Right ventricle myocardium inferior (tissue), 1 donor: ENCODE measurements at regions not wholly inside any gene's neighbourhood (a gene's known extent, or its start where the extent isn't known, plus 50 kb on each side); places are given as distances from the start of the nearest gene placed in this dataset.

Source experiments
- ATAC-seq: fragments of 200-7000 bp; cut with Tn5 transposase; one replicate; pipeline ENCODE4 v1.9.1; 2020; ENCODE audit warnings: mild to moderate bottlenecking, moderate library complexity
- DNase-seq: peaks from one replicate; pipeline ENCODE4 v3.0.0; 2021; ENCODE audit errors: missing footprints
- intact Hi-C: fragments of 100-400 bp; cut with DNase I; formaldehyde crosslinking; loops from one replicate; pipeline ENCODE4 v1.11.0; 2022
- donor health status: DM: no; HTN: yes; CAD: no; lungs with severe emphysema.

DNA sequence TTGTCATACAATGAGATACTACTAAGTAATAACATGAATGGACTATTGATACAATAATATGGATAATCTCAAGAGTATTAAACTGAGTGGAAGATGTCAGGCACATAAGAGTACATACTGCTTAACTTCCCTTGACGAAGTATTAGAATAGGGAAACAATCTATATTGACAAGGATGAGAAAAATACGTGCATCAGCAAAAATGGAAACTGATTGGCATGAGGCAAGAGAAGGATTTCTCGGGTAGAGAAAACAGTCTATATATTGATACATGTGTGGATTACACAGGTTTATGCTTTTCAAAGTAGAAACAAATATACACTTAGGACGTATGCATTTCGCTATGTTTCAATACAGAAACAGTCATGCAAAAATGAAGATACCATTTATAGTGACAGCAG is 57.4 kb downstream of the PRR20E start:
- no peak for ATAC-seq
- intact Hi-C loops = no loop called here
- no peak for DNase-seq

DNA sequence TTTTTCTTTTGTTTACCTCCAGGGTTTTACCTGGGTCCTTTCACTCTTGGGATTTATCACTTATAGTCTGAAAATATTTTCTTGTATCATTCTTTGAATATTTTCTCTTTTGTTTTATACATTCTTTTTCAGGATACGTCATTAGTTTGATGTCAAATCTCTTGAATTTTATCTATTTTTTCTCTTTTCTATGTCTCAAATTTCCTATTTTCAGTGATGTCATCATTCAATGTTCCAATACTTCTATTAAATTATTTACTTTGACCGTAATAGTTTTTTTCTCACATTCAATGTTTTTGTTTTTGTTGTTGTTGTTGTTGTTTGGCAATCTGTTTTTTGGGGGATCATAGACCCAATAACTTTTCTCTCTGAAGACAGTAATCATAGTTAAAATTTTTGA is 83.5 kb downstream of the PRR20E start:
- intact Hi-C loops = no loop called here
- no peak for DNase-seq
- no peak for ATAC-seq

DNA sequence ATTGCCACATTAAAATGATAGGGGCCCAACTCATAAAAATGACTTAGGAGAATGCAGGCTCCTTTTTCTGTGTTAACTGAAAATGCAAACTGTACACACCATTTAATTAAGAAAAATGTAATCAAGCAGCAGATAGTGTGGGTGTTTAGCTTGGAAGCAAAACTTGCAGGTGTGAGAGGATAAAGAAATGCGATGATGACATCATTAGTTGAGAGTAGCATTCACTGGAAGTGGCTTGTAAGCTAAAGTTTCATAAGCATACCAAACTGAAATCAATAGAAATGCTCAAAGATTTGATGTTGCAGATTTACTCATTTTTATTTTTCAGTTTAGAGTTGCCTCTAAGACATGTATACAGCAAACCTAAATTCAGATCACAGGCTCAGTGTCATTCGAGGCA is 86.6 kb downstream of the PRR20E start:
- DNase-seq (no peak), ATAC-seq (no peak)
- intact Hi-C loops = no loop called here

DNA sequence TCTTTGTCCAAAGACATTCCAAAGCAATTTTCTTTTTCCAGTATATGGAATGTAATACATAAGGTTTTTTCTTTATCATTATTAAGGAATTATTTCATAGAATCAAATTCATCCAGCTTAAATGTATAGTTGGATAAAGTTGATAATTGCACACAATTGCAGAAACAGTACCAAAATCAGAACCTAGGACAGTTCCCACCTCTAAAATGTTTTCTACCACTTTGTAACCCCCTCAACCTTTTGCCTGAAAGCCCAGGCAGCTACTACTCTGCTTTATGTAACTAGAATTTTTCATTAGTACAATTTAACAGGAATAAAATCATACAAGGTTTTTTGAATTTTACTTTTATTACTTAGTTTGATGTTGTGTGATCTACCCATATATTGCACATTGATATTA is 98.0 kb downstream of the PRR20E start:
- intact Hi-C loops = no loop called here
- DNase-seq = no peak

DNA sequence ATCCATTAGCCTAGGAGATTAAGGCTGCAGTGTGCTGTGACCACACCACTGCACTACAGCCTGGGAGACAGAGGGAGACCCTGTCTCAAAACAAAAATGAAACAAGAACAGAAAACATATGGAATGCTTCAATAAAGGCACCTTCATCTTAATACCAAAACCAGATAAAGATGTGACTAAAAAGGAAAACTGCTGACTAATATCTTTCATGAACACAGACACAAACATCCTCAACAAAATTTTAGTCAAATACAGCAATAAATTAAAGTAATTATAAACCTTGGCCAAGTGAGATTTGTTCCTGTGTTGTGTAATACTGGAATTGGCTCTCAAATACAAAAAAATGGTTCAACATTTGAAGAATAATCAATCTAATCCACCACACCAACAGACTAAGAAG is 103.5 kb downstream of the PRR20E start:
- DNase-seq (no peak), ATAC-seq (no peak)
- intact Hi-C loops = no loop called here

More for the DNA sequence above, 98.0 kb downstream of the PRR20E start:
- ATAC-seq = no peak

DNA sequence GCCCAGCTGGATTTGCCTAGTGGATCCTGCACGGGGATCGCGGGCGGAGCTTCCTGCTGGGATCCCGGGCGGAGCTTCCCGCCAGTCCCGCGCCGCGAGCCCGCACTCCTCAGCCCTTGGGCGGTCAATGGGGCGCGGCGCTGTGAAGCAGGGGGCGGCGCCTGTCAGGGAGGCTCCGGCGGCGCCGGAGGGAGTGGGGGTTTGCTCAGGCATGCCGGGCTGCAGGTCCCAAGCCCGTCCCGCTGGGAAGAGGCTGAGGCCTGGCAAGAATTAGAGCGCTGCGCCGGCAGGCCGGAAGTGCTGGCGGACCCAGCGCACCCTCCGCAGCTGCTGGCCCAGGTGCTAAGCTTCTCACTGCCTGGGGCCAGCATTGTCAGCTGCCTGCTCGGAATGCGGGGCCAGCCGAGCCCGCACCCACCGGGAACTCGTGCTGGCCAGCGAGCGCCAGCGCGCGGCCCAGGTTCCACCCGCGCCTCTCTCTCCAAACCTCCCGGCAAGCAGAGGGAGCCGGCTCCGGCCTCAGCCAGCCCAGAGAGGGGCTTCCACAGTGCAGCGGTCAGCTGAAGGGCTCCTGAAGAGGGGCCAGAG is 119.6 kb downstream of the PRR20E start:
- DNase-seq = peak; percentile 39
- no peak for ATAC-seq
- intact Hi-C loops = no loop called here

DNA sequence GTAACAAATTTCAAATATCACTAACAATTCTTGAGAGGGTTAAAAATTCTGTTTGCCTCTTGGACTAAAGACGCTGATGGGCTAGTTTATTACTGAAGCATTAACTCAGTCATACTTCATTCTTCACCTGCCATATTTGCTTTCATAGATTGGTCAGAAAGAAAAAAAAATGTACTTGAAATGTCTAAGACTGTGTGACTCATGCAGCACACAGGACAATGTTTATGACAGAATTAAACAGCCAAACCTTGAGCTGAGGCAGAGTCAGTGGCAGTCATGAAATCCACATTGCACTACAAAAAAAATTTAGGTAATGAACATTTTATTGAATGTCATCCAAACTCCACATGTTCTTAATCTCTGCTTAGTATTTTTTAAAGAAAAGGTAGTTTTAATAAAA is 135.6 kb downstream of the PRR20E start:
- DNase-seq (no peak), ATAC-seq (no peak)
- intact Hi-C loops = no loop called here

DNA sequence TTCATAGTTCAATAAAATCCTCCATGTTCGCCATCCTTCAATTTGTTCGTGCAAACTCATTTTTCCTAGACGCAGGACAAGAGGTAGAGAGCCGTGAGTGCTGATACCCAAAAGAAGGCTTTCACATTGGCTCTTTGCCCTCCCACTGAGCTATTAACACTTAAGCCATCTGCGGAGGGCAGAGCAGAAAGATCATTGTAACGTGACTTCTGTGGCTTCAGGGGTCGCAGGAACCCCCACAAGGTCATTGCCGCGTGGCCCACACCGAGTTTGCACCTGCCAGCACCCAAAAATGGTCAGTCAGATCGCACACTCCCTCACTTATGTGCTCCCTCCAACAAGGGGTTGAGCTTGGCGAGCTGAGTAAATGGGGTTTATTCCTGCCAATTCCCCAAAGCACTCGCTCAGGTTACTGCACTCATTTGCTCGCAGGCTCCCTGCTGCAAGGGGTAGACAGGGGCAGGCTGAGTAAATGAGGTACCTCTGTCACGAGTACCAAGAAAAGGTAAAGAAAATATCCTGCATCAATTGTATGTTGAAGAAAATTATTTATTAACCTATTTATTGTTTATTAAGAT is 144.1 kb downstream of the PRR20E start:
- no peak for ATAC-seq
- intact Hi-C loops = no loop called here

DNA sequence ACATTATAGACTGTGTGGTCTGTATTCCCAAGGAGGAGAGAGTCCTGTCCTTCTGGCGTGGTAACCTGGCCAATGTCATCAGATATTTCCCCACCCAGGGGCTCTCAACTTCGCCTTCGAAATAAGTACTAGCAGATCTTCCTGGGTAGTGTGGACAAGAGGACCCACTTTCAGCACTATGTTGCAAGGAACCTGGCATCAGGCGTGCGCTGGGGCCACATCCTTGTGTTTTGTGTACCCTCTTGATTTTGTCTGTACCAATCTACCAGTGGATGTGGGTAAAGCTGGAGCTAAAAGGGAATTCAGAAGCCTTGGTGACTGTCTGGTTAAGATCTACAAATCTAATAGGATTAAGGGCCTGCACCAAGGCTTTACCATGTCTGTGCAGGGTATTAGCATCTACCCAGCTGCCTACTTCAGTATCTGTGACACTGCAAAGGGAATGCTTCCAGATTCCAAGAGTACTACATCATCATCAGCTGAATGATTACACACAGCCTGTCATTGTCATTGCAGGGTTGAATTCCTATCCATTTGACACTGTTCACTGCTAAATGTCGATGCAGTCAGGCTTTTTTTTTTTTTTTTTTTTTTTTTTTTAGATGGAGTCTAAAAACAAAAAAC is 148.0 kb downstream of the PRR20E start:
- DNase-seq = no peak
- no peak for ATAC-seq
- intact Hi-C loops = no loop called here

More for the DNA sequence above, 144.1 kb downstream of the PRR20E start:
- no peak for DNase-seq

DNA sequence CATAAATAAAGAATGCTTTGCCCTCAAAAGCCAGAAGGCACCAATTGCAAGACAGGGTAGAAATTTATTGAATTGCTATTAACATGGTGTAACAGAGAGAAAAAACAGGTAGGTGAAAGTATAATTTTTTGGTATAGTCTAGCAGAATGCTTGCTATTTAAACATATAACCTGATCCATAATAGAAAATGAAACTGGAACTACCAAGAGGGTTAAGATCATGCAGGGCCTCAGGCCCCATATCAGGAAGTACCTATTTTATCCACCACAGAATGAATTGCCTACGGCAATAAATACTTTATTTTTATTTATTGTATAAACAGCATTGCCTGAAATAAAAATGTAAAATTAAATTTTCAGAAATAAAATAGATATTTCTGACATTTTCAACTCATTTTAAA is 159.5 kb downstream of the PRR20E start:
- intact Hi-C loops = no loop called here
- DNase-seq (no peak), ATAC-seq (no peak)

DNA sequence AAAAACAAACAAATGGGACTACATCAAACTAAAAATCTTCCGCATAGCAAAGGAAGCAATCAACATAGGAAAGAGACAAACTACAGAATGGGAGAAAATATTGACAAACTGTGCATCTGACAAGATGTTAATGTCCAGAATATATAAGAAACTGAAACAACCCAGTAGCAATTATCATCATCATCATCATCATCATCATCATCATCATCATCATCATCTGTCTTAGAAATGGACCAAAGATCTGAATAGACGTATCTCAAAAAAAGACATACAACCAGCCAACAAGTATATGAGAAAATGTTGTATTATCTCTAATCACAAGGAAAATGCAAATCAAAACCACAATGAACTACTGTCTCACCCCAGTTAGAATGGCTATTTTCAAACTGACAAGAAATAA is 173.9 kb downstream of the PRR20E start:
- DNase-seq (no peak), ATAC-seq (no peak)
- intact Hi-C loops = no loop called here

DNA sequence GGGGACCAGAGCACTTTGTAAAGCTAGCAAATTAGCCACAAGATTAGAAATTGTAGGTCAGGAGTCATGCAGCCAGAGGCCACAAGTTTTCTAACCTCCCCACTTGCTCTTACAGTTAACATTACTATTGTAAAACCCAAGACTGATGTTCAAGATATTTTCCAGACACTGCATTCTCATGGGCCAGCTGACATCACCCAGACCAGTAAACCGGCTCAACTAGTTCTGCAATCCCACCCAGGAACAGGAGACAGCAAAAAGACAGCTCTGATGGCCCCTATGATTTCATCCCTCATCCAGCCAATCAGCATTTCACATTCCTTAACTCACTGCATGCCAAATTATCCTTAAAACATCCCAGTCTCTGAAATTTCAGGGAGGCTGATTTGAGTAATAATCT is 178.5 kb downstream of the PRR20E start:
- ATAC-seq (no peak), DNase-seq (no peak)
- intact Hi-C loops = no loop called here

DNA sequence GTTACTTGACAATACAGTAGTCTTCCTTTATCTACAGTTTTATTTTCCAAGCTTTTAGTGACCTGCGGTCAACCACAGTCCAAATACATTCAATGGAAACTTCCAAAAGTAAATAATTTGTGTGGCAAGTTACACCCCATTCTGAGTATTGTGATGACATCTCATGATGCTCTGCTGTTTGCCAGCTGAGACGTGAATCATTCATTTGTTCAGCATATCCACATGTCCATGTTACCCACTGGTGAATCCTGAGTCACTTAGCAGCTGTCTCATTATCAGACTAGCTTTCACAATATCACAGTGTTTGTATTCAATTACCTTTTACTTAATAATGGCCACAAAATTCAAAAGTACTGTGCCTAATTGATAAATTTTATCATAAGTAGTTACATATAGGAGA is 179.8 kb downstream of the PRR20E start:
- DNase-seq (no peak), ATAC-seq (no peak)
- intact Hi-C loops = no loop called here

DNA sequence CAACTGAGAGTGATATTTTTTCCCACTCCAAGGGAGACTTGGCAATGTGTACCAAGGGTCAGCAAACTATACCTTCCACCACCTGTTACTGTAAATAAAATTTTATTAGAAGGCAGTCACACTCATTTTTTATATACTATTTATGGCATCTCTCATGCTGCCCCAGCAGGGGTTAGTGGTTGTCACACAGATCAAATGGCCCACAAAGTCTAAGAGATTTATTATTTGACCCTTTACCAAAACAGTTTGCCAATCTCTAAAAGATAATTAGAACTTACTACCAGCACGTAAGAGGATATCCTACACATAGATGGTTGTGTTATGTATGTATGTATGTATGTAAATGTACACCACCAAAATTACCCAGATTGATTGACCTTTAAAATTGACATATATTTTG is 185.1 kb downstream of the PRR20E start:
- intact Hi-C loops = no loop called here
- no peak for ATAC-seq
- DNase-seq = no peak

DNA sequence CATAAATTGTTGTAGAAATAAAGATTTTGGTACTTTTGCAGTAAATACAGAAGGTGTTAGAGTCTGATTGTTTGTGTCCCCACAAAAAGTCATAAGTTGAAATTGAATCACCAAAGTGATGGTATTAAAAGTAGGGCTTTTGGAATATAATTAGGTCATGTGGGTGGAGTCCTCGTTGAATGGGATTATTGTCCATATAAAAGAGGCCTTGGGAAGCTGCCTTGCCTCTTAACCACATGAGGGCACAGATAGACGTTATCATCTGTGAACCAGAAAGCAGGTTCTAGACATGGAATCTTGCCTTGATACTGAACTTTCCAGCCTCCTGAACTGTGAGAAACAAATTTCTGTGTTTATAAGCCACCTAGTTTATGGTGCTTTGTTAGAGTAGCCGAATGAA is 186.8 kb downstream of the PRR20E start:
- no peak for ATAC-seq

DNA sequence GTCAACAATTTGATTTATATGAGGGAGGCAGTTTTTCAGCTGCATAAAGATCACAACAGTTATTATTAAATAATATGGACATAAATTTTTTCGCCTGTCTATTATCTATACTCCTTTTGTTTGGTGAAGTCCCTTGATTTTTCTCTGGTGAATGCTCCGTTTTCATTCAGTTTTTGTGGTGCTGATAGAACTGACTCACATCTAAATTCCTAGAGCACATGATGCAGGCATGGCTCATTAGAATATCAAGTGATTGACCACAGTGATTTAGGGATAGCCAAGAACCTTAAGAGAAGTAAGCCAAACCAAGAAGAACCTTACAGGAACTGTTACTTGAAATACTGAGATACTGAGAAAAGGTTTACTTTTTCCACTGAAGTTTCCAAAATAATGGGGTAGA is 208.9 kb downstream of the PRR20E start:
- intact Hi-C loops = no loop called here
- ATAC-seq (no peak), DNase-seq (no peak)

More for the DNA sequence above, 186.8 kb downstream of the PRR20E start:
- DNase-seq = no peak
- intact Hi-C loops = no loop called here

DNA sequence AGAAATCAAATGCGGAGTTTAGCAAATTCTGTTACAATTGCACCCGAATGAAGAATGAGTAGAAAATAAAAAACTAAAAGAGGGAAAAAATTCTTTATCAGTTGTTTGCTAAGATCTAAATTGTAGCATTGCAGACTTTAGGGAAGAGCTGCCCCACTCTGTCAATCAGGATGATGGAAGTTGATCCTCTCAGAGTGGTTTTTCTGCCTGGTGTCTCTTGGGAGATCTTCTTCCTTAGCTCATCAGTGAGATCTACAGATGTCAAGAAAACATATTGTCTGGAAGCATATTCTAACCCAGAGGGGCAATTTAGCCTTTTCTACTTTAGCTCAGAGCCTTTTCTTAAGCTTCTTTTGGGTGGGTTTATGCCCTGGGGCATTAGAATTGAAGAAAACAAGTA is 223.2 kb upstream of the PCDH17 start:
- intact Hi-C loops = no loop called here
- ATAC-seq (no peak), DNase-seq (no peak)

DNA sequence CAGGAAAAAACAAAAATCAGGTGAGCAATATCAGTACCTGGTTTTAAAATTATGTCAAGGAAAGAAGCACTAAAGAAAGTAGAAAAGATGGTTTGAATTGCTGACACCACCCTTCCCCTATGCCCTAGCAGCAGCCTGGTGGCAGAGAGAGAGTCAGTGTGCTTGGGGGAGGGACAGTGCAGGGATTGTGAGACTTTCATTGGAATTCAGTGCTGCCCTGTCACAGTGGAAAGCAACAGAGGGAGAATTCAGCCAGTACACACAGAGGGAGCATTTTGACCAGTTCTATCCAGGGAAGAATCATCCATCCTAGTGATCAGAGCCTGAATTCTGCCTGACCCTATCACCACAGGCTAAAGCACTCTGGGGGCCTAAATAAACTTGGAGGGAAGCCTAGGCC is 222.4 kb upstream of the PCDH17 start:
- ATAC-seq (no peak), DNase-seq (no peak)
- intact Hi-C loops = no loop called here

DNA sequence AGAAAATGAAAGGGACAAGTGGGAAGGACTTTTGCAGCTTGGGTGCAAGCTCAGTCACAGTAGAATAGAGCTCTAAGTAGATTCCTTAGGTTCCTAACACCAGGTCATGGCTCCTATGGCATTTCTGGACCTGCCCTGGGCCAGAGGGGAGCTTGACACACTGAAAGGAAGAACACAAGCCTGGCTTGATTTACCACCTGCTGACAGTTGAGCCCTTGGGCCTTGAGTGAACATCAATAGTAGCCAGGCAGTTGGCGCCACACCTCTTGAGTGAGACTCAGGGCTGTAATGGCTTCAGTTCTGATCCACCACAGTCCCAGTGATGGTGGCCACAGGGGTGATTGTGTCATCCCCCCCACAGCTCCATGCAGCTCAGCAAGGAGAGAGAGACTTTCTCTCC is 221.9 kb upstream of the PCDH17 start:
- ATAC-seq = no peak
- DNase-seq = no peak
- intact Hi-C loops = no loop called here

DNA sequence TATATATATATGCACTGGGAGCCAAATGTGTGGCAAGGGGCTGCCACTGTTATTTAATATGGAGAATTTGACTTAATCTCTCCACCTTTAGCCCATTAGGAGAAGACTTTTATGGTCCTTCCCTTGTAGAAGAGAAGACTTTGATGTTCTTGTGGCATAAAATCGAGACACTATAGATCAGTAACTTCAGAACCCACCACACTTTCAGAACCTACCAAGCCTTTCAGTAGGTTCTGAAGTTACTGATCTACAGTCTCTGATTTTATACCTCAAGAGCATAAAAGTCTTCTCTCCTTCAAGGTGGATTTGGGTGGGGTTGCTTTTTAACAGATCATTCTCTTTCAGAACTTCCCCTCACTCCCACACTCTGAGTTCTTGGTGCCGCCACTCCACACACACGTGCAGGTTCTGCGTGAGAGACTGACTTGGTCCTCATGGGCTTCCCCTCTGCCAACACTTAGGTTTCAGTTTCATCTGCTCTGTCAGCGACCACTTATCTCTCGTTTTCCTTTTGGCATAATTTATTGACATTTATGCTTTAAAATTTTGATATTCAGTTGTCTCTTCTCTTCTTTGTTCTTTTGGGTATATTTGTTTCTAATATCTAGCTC is 213.4 kb upstream of the PCDH17 start:
- intact Hi-C loops = no loop called here
- DNase-seq = no peak
- no peak for ATAC-seq
